ENCODE measurements at regions not wholly inside any gene's neighbourhood (a gene's known extent, or its start where the extent isn't known, plus 50 kb on each side); places are given as distances from the start of the nearest gene placed in this dataset.
A peak's percentile ranks its signal among the peaks of the same experiment; 100 is the strongest.

GRCh38 chr9:89961616-89962341 lies 357.0 kb downstream of the GADD45G start:
- Histone ChIP-seq H3K4me3 (ENCODE audit: insufficient read depth, low read depth, low read length) (no peak overlapping the region), H3K36me3 (replicated peaks; ENCODE audit: control insufficient read depth, insufficient read depth, low read length) (no peaks in the 10 kb centered on the region), H3K27me3 (ENCODE audit: control insufficient read depth, insufficient read depth, low read length) (no peaks in the 10 kb centered on the region)
- DNase-seq: no peak

GRCh38 chr9:89963280-89963679 lies 358.5 kb downstream of the GADD45G start:
- no peak for DNase-seq
- Histone ChIP-seq H3K27me3 (ENCODE audit: control insufficient read depth, insufficient read depth, low read length) (no peaks in the 10 kb centered on the region), H3K36me3 (replicated peaks; ENCODE audit: control insufficient read depth, insufficient read depth, low read length) (no peaks in the 10 kb centered on the region), H3K4me3 (ENCODE audit: insufficient read depth, low read depth, low read length) (no peak overlapping the region)

- no peak overlapping the region for H3K4me3 ChIP-seq (ENCODE audit: insufficient read depth, low read depth, low read length)
- no peaks in the 10 kb centered on the region for H3K27me3 ChIP-seq (ENCODE audit: control insufficient read depth, insufficient read depth, low read length)
- H3K36me3 ChIP-seq (replicated peaks; ENCODE audit: control insufficient read depth, insufficient read depth, low read length): no peaks in the 10 kb centered on the region
- DNase-seq: peak; percentile 63
These were observed 362.7 kb downstream of the GADD45G start for GRCh38 chr9:89967527-89967926.

GRCh38 chr9:89969156-89969675 lies 364.4 kb downstream of the GADD45G start:
- no peaks in the 10 kb centered on the region for H3K27me3 ChIP-seq (ENCODE audit: control insufficient read depth, insufficient read depth, low read length)
- no peak for DNase-seq
- no peak overlapping the region for H3K4me3 ChIP-seq (ENCODE audit: insufficient read depth, low read depth, low read length)
- no peaks in the 10 kb centered on the region for H3K36me3 ChIP-seq (replicated peaks; ENCODE audit: control insufficient read depth, insufficient read depth, low read length)

- no peak overlapping the region for H3K4me3 ChIP-seq (ENCODE audit: insufficient read depth, low read depth, low read length)
- DNase-seq: no peak
- H3K27me3 ChIP-seq (ENCODE audit: control insufficient read depth, insufficient read depth, low read length): no peaks in the 10 kb centered on the region
- no peaks in the 10 kb centered on the region for H3K36me3 ChIP-seq (replicated peaks; ENCODE audit: control insufficient read depth, insufficient read depth, low read length)
These were observed 365.2 kb downstream of the GADD45G start for GRCh38 chr9:89969881-89970639.

GRCh38 chr9:89970701-89971100 lies 365.9 kb downstream of the GADD45G start:
- Histone ChIP-seq H3K27me3 (ENCODE audit: control insufficient read depth, insufficient read depth, low read length) (no peaks in the 10 kb centered on the region), H3K36me3 (replicated peaks; ENCODE audit: control insufficient read depth, insufficient read depth, low read length) (no peaks in the 10 kb centered on the region), H3K4me3 (ENCODE audit: insufficient read depth, low read depth, low read length) (no peak overlapping the region)
- no peak for DNase-seq

- Histone ChIP-seq H3K4me3 (ENCODE audit: insufficient read depth, low read depth, low read length) (no peak overlapping the region), H3K27me3 (ENCODE audit: control insufficient read depth, insufficient read depth, low read length) (no peaks in the 10 kb centered on the region), H3K36me3 (replicated peaks; ENCODE audit: control insufficient read depth, insufficient read depth, low read length) (no peaks in the 10 kb centered on the region)
- DNase-seq: no peak
These were observed 367.7 kb downstream of the GADD45G start for GRCh38 chr9:89972535-89972934.

GRCh38 chr9:89974582-89974981 lies 369.8 kb downstream of the GADD45G start:
- Histone ChIP-seq H3K36me3 (replicated peaks; ENCODE audit: control insufficient read depth, insufficient read depth, low read length) (no peaks in the 10 kb centered on the region), H3K4me3 (ENCODE audit: insufficient read depth, low read depth, low read length) (no peak overlapping the region), H3K27me3 (ENCODE audit: control insufficient read depth, insufficient read depth, low read length) (no peaks in the 10 kb centered on the region)
- DNase-seq: no peak

- Histone ChIP-seq H3K36me3 (replicated peaks; ENCODE audit: control insufficient read depth, insufficient read depth, low read length) (no peaks in the 10 kb centered on the region), H3K4me3 (ENCODE audit: insufficient read depth, low read depth, low read length) (no peak overlapping the region), H3K27me3 (ENCODE audit: control insufficient read depth, insufficient read depth, low read length) (no peaks in the 10 kb centered on the region)
- DNase-seq: no peak
These were observed 370.2 kb downstream of the GADD45G start for GRCh38 chr9:89975024-89975423.

- no peak for DNase-seq
- no peak overlapping the region for H3K4me3 ChIP-seq (ENCODE audit: insufficient read depth, low read depth, low read length)
- H3K27me3 ChIP-seq (ENCODE audit: control insufficient read depth, insufficient read depth, low read length): no peaks in the 10 kb centered on the region
- no peaks in the 10 kb centered on the region for H3K36me3 ChIP-seq (replicated peaks; ENCODE audit: control insufficient read depth, insufficient read depth, low read length)
These were observed 370.8 kb downstream of the GADD45G start for GRCh38 chr9:89975630-89976029.

GRCh38 chr9:89978185-89978584 lies 373.4 kb downstream of the GADD45G start:
- H3K27me3 ChIP-seq (ENCODE audit: control insufficient read depth, insufficient read depth, low read length): no peaks in the 10 kb centered on the region
- DNase-seq: peak; percentile 62
- H3K4me3 ChIP-seq (ENCODE audit: insufficient read depth, low read depth, low read length): no peak overlapping the region
- no peaks in the 10 kb centered on the region for H3K36me3 ChIP-seq (replicated peaks; ENCODE audit: control insufficient read depth, insufficient read depth, low read length)

GRCh38 chr9:89980600-89980999 lies 375.8 kb downstream of the GADD45G start:
- H3K4me3 ChIP-seq (ENCODE audit: insufficient read depth, low read depth, low read length): no peak overlapping the region
- no peaks in the 10 kb centered on the region for H3K36me3 ChIP-seq (replicated peaks; ENCODE audit: control insufficient read depth, insufficient read depth, low read length)
- no peak for DNase-seq
- no peaks in the 10 kb centered on the region for H3K27me3 ChIP-seq (ENCODE audit: control insufficient read depth, insufficient read depth, low read length)

- Histone ChIP-seq H3K36me3 (replicated peaks; ENCODE audit: control insufficient read depth, insufficient read depth, low read length) (no peaks in the 10 kb centered on the region), H3K4me3 (ENCODE audit: insufficient read depth, low read depth, low read length) (no peak overlapping the region), H3K27me3 (ENCODE audit: control insufficient read depth, insufficient read depth, low read length) (no peaks in the 10 kb centered on the region)
- no peak for DNase-seq
These were observed 377.2 kb downstream of the GADD45G start for GRCh38 chr9:89982016-89982415.

GRCh38 chr9:89983411-89983810 lies 378.6 kb downstream of the GADD45G start:
- DNase-seq: no peak
- no peaks in the 10 kb centered on the region for H3K27me3 ChIP-seq (ENCODE audit: control insufficient read depth, insufficient read depth, low read length)
- H3K4me3 ChIP-seq (ENCODE audit: insufficient read depth, low read depth, low read length): no peak overlapping the region
- no peaks in the 10 kb centered on the region for H3K36me3 ChIP-seq (replicated peaks; ENCODE audit: control insufficient read depth, insufficient read depth, low read length)

- H3K27me3 ChIP-seq (ENCODE audit: control insufficient read depth, insufficient read depth, low read length): no peaks in the 10 kb centered on the region
- no peak for DNase-seq
- H3K36me3 ChIP-seq (replicated peaks; ENCODE audit: control insufficient read depth, insufficient read depth, low read length): no peaks in the 10 kb centered on the region
- H3K4me3 ChIP-seq (ENCODE audit: insufficient read depth, low read depth, low read length): no peak overlapping the region
These were observed 379.4 kb downstream of the GADD45G start for GRCh38 chr9:89984214-89984613.
